ENCODE measurements at regions not wholly inside any gene's neighbourhood (a gene's known extent, or its start where the extent isn't known, plus 50 kb on each side); places are given as distances from the start of the nearest gene placed in this dataset.

DNA sequence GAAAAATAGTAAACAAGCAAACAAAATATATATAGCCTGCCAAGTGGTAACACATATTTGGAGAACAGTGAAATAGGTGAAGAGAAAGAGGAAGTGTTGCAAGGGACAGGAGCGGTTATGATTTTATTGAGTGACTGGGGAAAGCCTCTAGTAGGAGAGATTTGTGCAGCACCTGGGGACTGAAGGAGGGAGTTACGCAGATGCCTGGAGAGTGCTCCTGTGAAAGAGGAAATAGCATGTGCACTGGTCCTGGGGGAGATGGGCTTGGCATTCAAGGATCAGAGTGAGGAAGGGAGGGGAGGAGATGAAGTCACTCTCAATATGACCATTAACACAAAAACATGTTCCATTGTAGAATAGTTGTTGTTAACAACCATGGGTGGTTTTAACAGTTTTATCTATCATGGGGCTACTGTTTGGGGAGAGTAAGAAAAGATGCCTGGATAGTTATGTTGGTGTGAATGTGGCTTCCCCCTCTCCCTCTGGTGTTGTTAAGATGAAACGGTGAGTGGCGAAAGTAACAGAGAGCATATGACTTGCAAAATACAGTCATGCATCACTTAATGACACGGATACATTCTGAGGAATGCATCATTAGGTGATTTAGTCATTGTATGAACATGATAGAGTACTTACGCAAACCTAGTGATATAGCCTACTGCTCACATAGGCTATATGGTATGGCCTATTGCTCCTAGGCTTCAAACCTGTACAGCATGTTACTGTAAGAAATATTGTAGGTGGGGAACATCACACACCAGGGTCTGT is 251.7 kb upstream of the ARGLU1 start:
- TF ChIP-seq, protein P1, sequence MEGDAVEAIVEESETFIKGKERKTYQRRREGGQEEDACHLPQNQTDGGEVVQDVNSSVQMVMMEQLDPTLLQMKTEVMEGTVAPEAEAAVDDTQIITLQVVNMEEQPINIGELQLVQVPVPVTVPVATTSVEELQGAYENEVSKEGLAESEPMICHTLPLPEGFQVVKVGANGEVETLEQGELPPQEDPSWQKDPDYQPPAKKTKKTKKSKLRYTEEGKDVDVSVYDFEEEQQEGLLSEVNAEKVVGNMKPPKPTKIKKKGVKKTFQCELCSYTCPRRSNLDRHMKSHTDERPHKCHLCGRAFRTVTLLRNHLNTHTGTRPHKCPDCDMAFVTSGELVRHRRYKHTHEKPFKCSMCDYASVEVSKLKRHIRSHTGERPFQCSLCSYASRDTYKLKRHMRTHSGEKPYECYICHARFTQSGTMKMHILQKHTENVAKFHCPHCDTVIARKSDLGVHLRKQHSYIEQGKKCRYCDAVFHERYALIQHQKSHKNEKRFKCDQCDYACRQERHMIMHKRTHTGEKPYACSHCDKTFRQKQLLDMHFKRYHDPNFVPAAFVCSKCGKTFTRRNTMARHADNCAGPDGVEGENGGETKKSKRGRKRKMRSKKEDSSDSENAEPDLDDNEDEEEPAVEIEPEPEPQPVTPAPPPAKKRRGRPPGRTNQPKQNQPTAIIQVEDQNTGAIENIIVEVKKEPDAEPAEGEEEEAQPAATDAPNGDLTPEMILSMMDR (IDR thresholded peaks at IDR 0.05; ENCODE audit: low read depth, low read length): no peak
- Histone ChIP-seq H3K27ac (no peak overlapping the region), H3K4me3 (ENCODE audit: low read depth, low read length) (no peak overlapping the region), H3K36me3 (no peaks in the 10 kb centered on the region), H3K9me3 (ENCODE audit: severe bottlenecking) (no peaks in the 10 kb centered on the region), H3K27me3 (ENCODE audit: insufficient read depth, low read depth, severe bottlenecking) (no peaks in the 10 kb centered on the region)
- DNase-seq: no peak

DNA sequence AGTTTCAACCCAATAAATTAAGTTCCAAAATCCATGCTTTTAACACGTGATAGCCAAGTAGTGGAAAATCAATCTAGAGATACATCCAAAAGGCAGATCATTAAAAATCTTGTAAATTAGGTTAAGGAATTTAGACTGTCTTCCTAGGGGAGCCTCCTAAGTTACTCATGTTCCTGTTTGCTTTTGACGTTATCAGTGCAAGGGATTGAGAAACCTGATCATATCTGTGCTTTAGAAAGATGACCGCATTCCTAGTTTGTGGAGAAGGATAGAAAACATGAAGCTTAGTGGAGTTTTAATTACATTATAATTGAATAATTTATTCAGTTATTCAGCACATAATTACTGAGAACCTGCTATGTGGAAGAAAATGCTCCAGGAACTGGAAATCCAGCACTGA is 251.0 kb upstream of the ARGLU1 start:
- DNase-seq: no peak
- Histone ChIP-seq H3K4me3 (ENCODE audit: low read depth, low read length) (no peak overlapping the region), H3K27me3 (ENCODE audit: insufficient read depth, low read depth, severe bottlenecking) (no peaks in the 10 kb centered on the region), H3K9me3 (ENCODE audit: severe bottlenecking) (no peaks in the 10 kb centered on the region), H3K27ac (no peak overlapping the region), H3K36me3 (no peaks in the 10 kb centered on the region)
- TF ChIP-seq, protein P1 (IDR thresholded peaks at IDR 0.05; ENCODE audit: low read depth, low read length): no peak

DNA sequence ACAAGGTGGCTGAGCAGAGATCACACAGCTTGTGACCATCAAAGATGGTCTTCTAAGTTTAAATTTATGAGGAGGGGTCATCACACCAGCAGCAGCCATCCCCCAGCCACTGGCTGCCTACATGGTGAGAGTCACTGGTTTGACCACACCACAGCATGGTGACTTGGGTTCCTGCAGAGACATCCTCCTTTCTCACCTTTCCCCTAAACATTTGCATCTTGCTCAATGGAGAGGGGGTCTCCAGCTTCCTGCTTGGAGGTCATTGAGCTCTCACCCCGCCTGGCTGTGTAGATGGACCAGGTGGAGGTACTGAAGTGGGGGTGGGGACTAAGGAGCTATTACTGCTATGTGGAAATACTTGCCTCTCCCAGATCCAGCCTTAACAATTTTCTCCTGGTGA is 247.6 kb upstream of the ARGLU1 start:
- Histone ChIP-seq H3K4me3 (ENCODE audit: low read depth, low read length) (no peak overlapping the region), H3K9me3 (ENCODE audit: severe bottlenecking) (no peaks in the 10 kb centered on the region), H3K27ac (no peak overlapping the region), H3K27me3 (ENCODE audit: insufficient read depth, low read depth, severe bottlenecking) (no peaks in the 10 kb centered on the region), H3K36me3 (no peaks in the 10 kb centered on the region)
- TF ChIP-seq, protein P1 (IDR thresholded peaks at IDR 0.05; ENCODE audit: low read depth, low read length): no peak
- no peak for DNase-seq

DNA sequence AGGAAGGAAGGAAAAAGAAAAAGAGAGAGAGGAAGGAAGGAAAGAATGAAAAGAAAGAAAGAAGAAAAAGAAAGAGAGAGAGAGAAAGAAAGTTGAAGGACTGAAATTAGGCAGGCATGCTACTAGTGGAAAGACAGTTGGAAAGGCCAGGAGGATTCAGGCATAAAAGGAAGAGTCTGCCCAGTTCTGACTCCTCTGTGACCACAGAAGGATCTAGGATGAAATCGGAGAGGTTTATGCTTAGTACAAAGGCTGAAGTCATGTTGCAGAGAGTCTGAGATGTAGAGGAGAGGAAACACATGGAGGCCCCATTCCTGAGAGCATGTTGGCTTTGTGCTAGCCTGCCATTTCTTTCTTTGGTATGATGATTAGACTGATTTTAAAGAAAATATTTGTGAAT is 246.5 kb upstream of the ARGLU1 start:
- TF ChIP-seq, protein P1 (IDR thresholded peaks at IDR 0.05; ENCODE audit: low read depth, low read length): no peak
- no peaks in the 10 kb centered on the region for H3K9me3 ChIP-seq (ENCODE audit: severe bottlenecking)
- no peaks in the 10 kb centered on the region for H3K27me3 ChIP-seq (ENCODE audit: insufficient read depth, low read depth, severe bottlenecking)
- H3K27ac ChIP-seq: no peak overlapping the region
- H3K4me3 ChIP-seq (ENCODE audit: low read depth, low read length): no peak overlapping the region
- no peak for DNase-seq
- H3K36me3 ChIP-seq: no peaks in the 10 kb centered on the region

DNA sequence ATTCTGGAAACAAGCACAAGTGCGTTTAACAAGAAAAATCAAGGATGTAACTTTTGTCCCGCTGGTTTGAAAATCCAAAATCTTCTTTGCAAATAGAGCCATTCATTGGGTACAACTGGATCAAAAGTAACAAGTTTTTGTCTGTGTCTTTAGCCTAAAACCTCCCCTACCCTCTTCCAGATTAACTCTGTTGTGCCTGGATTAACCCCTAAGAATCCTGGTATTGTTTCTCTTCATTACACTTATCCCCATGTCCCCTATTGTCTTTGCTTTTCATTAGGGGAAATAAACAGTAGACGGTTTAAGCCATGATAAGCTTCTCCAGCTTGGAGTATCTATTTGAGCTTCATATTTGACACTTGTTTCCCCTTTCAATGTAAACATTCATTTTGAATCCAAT is 242.1 kb upstream of the ARGLU1 start:
- Histone ChIP-seq H3K36me3 (no peaks in the 10 kb centered on the region), H3K9me3 (ENCODE audit: severe bottlenecking) (no peaks in the 10 kb centered on the region), H3K27me3 (ENCODE audit: insufficient read depth, low read depth, severe bottlenecking) (no peaks in the 10 kb centered on the region), H3K27ac (no peak overlapping the region), H3K4me3 (ENCODE audit: low read depth, low read length) (no peak overlapping the region)
- no peak for DNase-seq
- TF ChIP-seq, protein P1 (IDR thresholded peaks at IDR 0.05; ENCODE audit: low read depth, low read length): no peak

DNA sequence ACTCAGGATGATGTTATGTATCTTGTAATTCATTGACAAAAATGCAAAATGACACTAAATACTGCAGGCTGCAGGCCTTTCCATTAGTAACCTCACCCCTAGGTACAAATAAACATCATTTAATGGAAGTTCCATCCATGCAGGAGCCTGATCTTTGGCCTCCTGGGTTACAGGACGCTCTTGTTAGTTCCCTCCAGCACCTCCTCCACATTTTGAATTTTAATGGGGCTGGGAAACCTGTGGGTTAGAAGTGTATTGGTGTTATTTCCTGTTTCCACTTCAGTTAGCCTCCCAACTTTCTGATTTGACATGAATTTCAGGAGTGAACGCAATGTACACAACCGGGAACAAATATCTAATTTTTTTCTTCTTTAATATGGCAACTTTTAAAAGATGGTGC is 237.1 kb upstream of the ARGLU1 start:
- Histone ChIP-seq H3K4me3 (ENCODE audit: low read depth, low read length) (no peak overlapping the region), H3K27ac (no peak overlapping the region), H3K36me3 (no peaks in the 10 kb centered on the region), H3K27me3 (ENCODE audit: insufficient read depth, low read depth, severe bottlenecking) (no peaks in the 10 kb centered on the region), H3K9me3 (ENCODE audit: severe bottlenecking) (no peaks in the 10 kb centered on the region)
- TF ChIP-seq, protein P1 (IDR thresholded peaks at IDR 0.05; ENCODE audit: low read depth, low read length): no peak
- no peak for DNase-seq

Data from WERI-Rb-1 (cell line).